Mesothelial cell of epicardium (in vitro differentiated cells): ENCODE measurements at regions not wholly inside any gene's neighbourhood (a gene's known extent, or its start where the extent isn't known, plus 50 kb on each side); places are given as distances from the start of the nearest gene placed in this dataset.

Source experiments
- DNase-seq, 2 experiments: peaks; one replicate each; pipeline ENCODE4 v3.0.0; 2021; ENCODE audit warnings: low spot score in 2 of 2; ENCODE audit not compliant: unreplicated experiment in 2 of 2
- H3K27ac Mint-ChIP-seq: 2 replicates; pipeline ENCODE4 v1.8.0; 2021; ENCODE audit warnings: mixed read lengths
- H3K27me3 Mint-ChIP-seq: 2 replicates; pipeline ENCODE4 v1.8.0; 2021; ENCODE audit warnings: low read depth, mixed read lengths
- H3K36me3 Mint-ChIP-seq: 2 replicates; pipeline ENCODE4 v1.8.0; 2021; ENCODE audit warnings: mixed read lengths
- H3K4me1 Mint-ChIP-seq: 2 replicates; pipeline ENCODE4 v1.8.0; 2021; ENCODE audit warnings: mixed read lengths
- H3K4me3 Mint-ChIP-seq: 2 replicates; pipeline ENCODE4 v1.8.0; 2021; ENCODE audit warnings: mild to moderate bottlenecking, moderate library complexity, mixed read lengths
- H3K9me3 Mint-ChIP-seq: 2 replicates; pipeline ENCODE4 v1.8.0; 2021; ENCODE audit warnings: mixed read lengths
- TF ChIP-seq, protein P1 (sequence below): fragments of 200-600 bp; sonication (generic); IDR thresholded peaks from one replicate; pipeline ENCODE4 v1.5.0; 2021; ENCODE audit warnings: antibody characterized with exemption; ENCODE audit not compliant: unreplicated experiment

DNA sequence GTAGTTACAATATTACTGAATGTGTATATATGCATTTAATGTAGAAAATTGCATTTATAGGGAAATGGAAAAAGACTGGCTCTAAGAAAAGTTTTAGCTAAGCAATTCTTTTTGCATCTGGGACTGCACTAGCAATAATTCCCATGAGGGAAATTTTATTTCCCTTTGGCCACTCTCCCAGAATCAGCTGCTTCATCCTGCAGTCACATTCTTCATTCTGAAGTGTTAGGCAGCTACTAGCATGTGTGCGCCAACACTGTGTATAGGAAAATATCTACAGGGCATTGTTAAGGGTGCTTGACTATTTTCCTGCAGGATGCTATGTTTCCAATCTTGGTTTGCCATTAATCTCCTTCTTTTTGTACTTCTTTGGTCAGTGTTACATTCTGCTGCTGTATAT, 312.8 kb upstream of the PCDH20 start:
- Mint-ChIP-seq H3K4me1 (peaks cover 26% of the 10 kb centered on the region), H3K36me3 (no peaks in the 10 kb centered on the region), H3K27ac (peak overlapping the region; percentile 18), H3K27me3 (no peaks in the 10 kb centered on the region), H3K4me3 (no peak overlapping the region), H3K9me3 (peaks cover 8% of the 10 kb centered on the region)
- DNase-seq: no peak
- TF ChIP-seq, protein P1, sequence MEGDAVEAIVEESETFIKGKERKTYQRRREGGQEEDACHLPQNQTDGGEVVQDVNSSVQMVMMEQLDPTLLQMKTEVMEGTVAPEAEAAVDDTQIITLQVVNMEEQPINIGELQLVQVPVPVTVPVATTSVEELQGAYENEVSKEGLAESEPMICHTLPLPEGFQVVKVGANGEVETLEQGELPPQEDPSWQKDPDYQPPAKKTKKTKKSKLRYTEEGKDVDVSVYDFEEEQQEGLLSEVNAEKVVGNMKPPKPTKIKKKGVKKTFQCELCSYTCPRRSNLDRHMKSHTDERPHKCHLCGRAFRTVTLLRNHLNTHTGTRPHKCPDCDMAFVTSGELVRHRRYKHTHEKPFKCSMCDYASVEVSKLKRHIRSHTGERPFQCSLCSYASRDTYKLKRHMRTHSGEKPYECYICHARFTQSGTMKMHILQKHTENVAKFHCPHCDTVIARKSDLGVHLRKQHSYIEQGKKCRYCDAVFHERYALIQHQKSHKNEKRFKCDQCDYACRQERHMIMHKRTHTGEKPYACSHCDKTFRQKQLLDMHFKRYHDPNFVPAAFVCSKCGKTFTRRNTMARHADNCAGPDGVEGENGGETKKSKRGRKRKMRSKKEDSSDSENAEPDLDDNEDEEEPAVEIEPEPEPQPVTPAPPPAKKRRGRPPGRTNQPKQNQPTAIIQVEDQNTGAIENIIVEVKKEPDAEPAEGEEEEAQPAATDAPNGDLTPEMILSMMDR: no peak

DNA sequence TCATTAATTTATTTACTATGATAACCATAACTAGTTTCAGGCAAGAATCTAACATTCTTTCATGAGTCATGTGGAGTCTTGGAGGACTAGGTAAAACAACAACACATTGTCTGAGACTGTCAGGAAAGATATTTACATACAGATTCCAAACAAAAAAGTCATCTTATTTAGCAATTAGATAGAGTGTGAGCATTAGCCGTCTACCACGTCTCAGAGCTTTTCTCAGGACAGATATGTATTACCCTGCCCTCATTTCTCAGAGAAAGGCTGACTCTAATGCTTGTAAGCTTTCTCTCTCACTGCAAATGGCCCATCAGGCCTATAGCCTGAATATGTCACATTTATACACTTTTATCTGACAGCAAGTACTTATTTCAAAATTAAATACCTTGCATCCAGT, 312.1 kb upstream of the PCDH20 start:
- Mint-ChIP-seq H3K4me3 (no peak overlapping the region), H3K36me3 (no peaks in the 10 kb centered on the region), H3K27me3 (no peaks in the 10 kb centered on the region), H3K9me3 (peaks cover 8% of the 10 kb centered on the region), H3K4me1 (peaks cover 29% of the 10 kb centered on the region), H3K27ac (peak overlapping the region; percentile 18)
- TF ChIP-seq, protein P1: no peak
- DNase-seq: no peak

DNA sequence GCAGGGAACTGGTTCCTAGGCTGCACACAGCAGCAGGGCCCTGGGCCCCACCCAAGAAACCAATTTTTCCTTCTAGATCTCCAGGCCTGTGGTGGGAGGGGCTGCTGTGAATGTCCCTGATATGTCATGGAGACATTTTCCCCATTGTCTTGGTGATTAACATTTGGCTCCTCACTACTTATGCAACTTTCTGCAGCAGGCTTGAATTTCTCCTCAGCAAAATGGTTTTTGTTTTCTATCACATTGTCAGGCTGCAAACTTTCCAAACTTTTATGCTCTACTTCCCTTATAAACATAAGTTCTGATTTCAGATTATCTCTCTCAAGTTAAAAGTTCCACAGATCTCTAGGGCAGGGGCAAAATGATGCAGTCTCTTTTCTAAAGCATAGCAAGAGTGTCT, 310.2 kb upstream of the PCDH20 start:
- Mint-ChIP-seq H3K27me3 (no peaks in the 10 kb centered on the region), H3K4me3 (no peak overlapping the region), H3K4me1 (peaks cover 33% of the 10 kb centered on the region), H3K9me3 (peaks cover 4% of the 10 kb centered on the region), H3K27ac (no peak overlapping the region), H3K36me3 (no peaks in the 10 kb centered on the region)
- TF ChIP-seq, protein P1: no peak
- no peak for DNase-seq

DNA sequence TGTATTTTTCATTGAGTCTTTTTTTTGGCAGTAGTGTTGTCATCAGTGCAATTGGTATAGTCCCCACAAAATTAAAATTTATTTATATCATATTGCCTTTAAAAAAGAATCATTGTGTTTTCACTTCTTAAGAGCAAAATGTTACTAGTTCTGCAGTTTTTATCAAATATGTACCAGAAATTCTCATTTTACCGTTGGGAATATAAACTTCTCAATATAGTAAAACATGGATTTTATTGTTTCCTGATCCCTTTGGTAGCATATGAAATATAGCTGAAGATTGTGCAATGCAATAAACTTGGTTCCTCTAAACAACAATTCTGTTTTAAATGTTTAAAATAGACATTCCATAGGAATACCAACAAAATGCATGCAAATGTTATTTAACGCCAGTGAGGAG, 306.5 kb upstream of the PCDH20 start:
- Mint-ChIP-seq H3K36me3 (no peaks in the 10 kb centered on the region), H3K27me3 (peaks cover 3% of the 10 kb centered on the region), H3K9me3 (peaks cover 8% of the 10 kb centered on the region), H3K4me1 (peaks cover 17% of the 10 kb centered on the region), H3K4me3 (no peak overlapping the region), H3K27ac (no peak overlapping the region)
- TF ChIP-seq, protein P1: no peak
- DNase-seq: no peak

DNA sequence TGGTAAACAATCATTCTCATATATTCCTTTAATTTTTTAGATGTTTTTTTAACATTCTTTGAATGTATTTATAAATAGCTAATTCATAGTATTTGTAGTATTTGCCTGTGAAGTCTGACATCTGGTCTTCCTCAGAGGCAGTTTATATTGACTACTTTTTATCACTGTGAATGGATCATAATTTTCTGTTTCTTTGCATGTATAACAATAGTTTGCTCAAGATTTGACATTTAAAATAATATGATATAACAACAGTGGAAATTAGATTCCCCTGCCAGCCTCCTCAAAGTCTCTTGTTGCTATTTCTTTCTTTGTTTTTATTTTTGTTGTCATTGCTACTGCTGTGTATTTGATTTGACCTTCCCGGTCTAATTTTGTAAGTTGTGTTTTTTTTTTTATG, 297.0 kb upstream of the PCDH20 start:
- no peaks in the 10 kb centered on the region for H3K36me3 Mint-ChIP-seq
- TF ChIP-seq, protein P1: no peak
- H3K27ac Mint-ChIP-seq: no peak overlapping the region
- peaks cover 8% of the 10 kb centered on the region for H3K9me3 Mint-ChIP-seq
- H3K4me1 Mint-ChIP-seq: no peaks in the 10 kb centered on the region
- DNase-seq: no peak
- no peak overlapping the region for H3K4me3 Mint-ChIP-seq
- peaks cover 8% of the 10 kb centered on the region for H3K27me3 Mint-ChIP-seq

DNA sequence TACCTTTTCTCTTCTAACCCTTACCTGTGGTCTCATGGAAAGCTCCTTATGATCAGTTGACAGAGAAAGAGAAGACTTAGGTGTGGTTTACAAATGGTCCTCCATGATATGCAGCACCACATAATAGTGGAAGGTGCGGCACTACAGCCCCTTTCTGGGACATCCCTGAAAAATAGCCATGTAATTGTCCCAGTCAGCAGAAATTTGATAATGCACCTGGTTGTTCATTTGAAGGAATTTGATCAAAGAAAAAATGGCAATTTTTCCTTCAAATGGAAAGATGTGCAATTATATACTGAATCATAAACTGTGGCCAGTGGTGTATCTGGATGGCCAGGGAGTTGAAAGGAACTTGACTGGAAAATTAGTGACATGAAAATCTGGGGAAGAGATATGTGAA, 293.6 kb upstream of the PCDH20 start:
- Mint-ChIP-seq H3K27ac (no peak overlapping the region), H3K9me3 (peaks cover 9% of the 10 kb centered on the region), H3K4me3 (no peak overlapping the region), H3K36me3 (no peaks in the 10 kb centered on the region), H3K27me3 (peaks cover 3% of the 10 kb centered on the region), H3K4me1 (no peaks in the 10 kb centered on the region)
- DNase-seq: no peak
- TF ChIP-seq, protein P1: no peak
